ENCODE measurements at regions not wholly inside any gene's neighbourhood (a gene's known extent, or its start where the extent isn't known, plus 50 kb on each side); places are given as distances from the start of the nearest gene placed in this dataset.

- DNase-seq = no peak
Observed at GRCh38 chr6:109920911-109921310, 57.2 kb upstream of the GPR6 start.

GRCh38 chr6:109922851-109923250, 55.3 kb upstream of the GPR6 start:
- no peak for DNase-seq

- no peak for DNase-seq
Observed at GRCh38 chr6:109925075-109925474, 53.0 kb upstream of the GPR6 start.

GRCh38 chr6:109927052-109927451, 51.1 kb upstream of the GPR6 start:
- no peak for DNase-seq
